ENCODE measurements at regions not wholly inside any gene's neighbourhood (a gene's known extent, or its start where the extent isn't known, plus 50 kb on each side); places are given as distances from the start of the nearest gene placed in this dataset.

GRCh38 chr6:112665815-112666214, 318.7 kb downstream of the RFPL4B start:
- no peak overlapping the region for H3K4me3 ChIP-seq (replicated peaks; ENCODE audit: insufficient read depth, low read length)
- no peak overlapping the region for H3K27ac ChIP-seq (replicated peaks)
- H3K27me3 ChIP-seq (ENCODE audit: insufficient read depth, poor library complexity, severe bottlenecking), result no peaks in the 10 kb centered on the region
- no peak for DNase-seq (ENCODE audit: low read depth in 1 of 2, low spot score in 1 of 2)
- TF ChIP-seq GABPA (IDR thresholded peaks at IDR 0.05; ENCODE audit: low read depth) (no peak), REST (IDR thresholded peaks at IDR 0.05; ENCODE audit: insufficient replicate concordance, low read depth) (no peak), POLR2AphosphoS5 (IDR thresholded peaks at IDR 0.05; ENCODE audit: low read depth) (no peak)

- H3K27ac ChIP-seq (replicated peaks), result no peak overlapping the region
- DNase-seq (ENCODE audit: low read depth in 1 of 2, low spot score in 1 of 2), result no peak
- H3K27me3 ChIP-seq (ENCODE audit: insufficient read depth, poor library complexity, severe bottlenecking), result no peaks in the 10 kb centered on the region
- H3K4me3 ChIP-seq (replicated peaks; ENCODE audit: insufficient read depth, low read length), result no peak overlapping the region
- TF ChIP-seq POLR2AphosphoS5 (IDR thresholded peaks at IDR 0.05; ENCODE audit: low read depth) (no peak), REST (IDR thresholded peaks at IDR 0.05; ENCODE audit: insufficient replicate concordance, low read depth) (no peak), GABPA (IDR thresholded peaks at IDR 0.05; ENCODE audit: low read depth) (no peak), SPI1 (IDR thresholded peaks at IDR 0.05; ENCODE audit: borderline replicate concordance, low read depth) (no peak), CTCF (IDR thresholded peaks at IDR 0.05; ENCODE audit: insufficient read depth, low read length) (no peak)
Measured at GRCh38 chr6:112667427-112667826, 320.3 kb downstream of the RFPL4B start.

- H3K27ac ChIP-seq (replicated peaks), result no peak overlapping the region
Measured at GRCh38 chr6:112680091-112680490, 333.0 kb downstream of the RFPL4B start.

More at GRCh38 chr6:112680091-112680490, 333.0 kb downstream of the RFPL4B start:
- no peak for TF ChIP-seq SPI1 (IDR thresholded peaks at IDR 0.05; ENCODE audit: borderline replicate concordance, low read depth)
- no peak for TF ChIP-seq REST (IDR thresholded peaks at IDR 0.05; ENCODE audit: insufficient replicate concordance, low read depth)
- TF ChIP-seq GABPA (IDR thresholded peaks at IDR 0.05; ENCODE audit: low read depth), result no peak
- no peak for TF ChIP-seq POLR2AphosphoS5 (IDR thresholded peaks at IDR 0.05; ENCODE audit: low read depth)
- TF ChIP-seq CTCF (IDR thresholded peaks at IDR 0.05; ENCODE audit: insufficient read depth, low read length), result no peak
- DNase-seq (ENCODE audit: low read depth in 1 of 2, low spot score in 1 of 2), result no peak
- Histone ChIP-seq H3K27me3 (ENCODE audit: insufficient read depth, poor library complexity, severe bottlenecking) (no peaks in the 10 kb centered on the region), H3K4me3 (replicated peaks; ENCODE audit: insufficient read depth, low read length) (no peak overlapping the region)
